Neutrophil (primary cell): ENCODE measurements at regions not wholly inside any gene's neighbourhood (a gene's known extent, or its start where the extent isn't known, plus 50 kb on each side); places are given as distances from the start of the nearest gene placed in this dataset.

Source experiments
- H3K27ac ChIP-seq: fragments of 200-600 bp; sonication (generic); 2 replicates; pipeline ENCODE4 v1.5.1; 2016; ENCODE audit warnings: mild to moderate bottlenecking, moderate library complexity
- H3K27me3 ChIP-seq: fragments of 200-600 bp; sonication (generic); 2 replicates; pipeline ENCODE4 v1.6.0; 2016; ENCODE audit warnings: mild to moderate bottlenecking
- H3K36me3 ChIP-seq: fragments of 200-600 bp; sonication (generic); 2 replicates; pipeline ENCODE4 v1.5.1; 2017
- H3K4me1 ChIP-seq, 2 experiments: fragments of 200-600 bp in 1 of 2; sonication (generic) in 1 of 2; 1 replicate in 1 of 2; 2 replicates in 1 of 2; pipeline versions ENCODE4 v1.5.1 to v1.6.1; 2013 to 2016; ENCODE audit warnings: low read depth in 1 of 2, low read length in 1 of 2, mild to moderate bottlenecking in 1 of 2, moderate library complexity in 1 of 2; ENCODE audit not compliant: control insufficient read depth in 1 of 2, insufficient read depth in 1 of 2
- H3K4me3 ChIP-seq, 2 experiments: fragments of 200-600 bp in 1 of 2; sonication (generic) in 1 of 2; 1 replicate in 1 of 2; 2 replicates in 1 of 2; pipeline ENCODE4 v1.5.1; 2013 to 2016; ENCODE audit warnings: low read depth in 1 of 2, low read length in 1 of 2, mild to moderate bottlenecking in 1 of 2, moderate library complexity in 1 of 2
- H3K9me3 ChIP-seq: fragments of 200-600 bp; sonication (generic); 2 replicates; pipeline ENCODE4 v1.5.1; 2016
- CTCF ChIP-seq: fragments of 200-600 bp; sonication (generic); IDR thresholded peaks from 2 replicates; pipeline ENCODE4 v1.5.1; 2016; ENCODE audit warnings: antibody characterized with exemption

- Histone ChIP-seq H3K4me1 (no peaks in the 10 kb centered on the region), H3K36me3 (no peaks in the 10 kb centered on the region), H3K9me3 (no peaks in the 10 kb centered on the region), H3K4me3 (no peak overlapping the region), H3K27me3 (no peaks in the 10 kb centered on the region), H3K27ac (no peak overlapping the region)
- TF ChIP-seq CTCF = no peak
These were observed 520.8 kb upstream of the ADAMTS5 start for GRCh38 chr21:27487676-27488075.

GRCh38 chr21:27480841-27481261 lies 514.0 kb upstream of the ADAMTS5 start:
- Histone ChIP-seq H3K4me1 (no peaks in the 10 kb centered on the region), H3K27ac (no peak overlapping the region), H3K9me3 (no peaks in the 10 kb centered on the region), H3K4me3 (no peak overlapping the region), H3K27me3 (no peaks in the 10 kb centered on the region), H3K36me3 (no peaks in the 10 kb centered on the region)
- no peak for TF ChIP-seq CTCF

DNA sequence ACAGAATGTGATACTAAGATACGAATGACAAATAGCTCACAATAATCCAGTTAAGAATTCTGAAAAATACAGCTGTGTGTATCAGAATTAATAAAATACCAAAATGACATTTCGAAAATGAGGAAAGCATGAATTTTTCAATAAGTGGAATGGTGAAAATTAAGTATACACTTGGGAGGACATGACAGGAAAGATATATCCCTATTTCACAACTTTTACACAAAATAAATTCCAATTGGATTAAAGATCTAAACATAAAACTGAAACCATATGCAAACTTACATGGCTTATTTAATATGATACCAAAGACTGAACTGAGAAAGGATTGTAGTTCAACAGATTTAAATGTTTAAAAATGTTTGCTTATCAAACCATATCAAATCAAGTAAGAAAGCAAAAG lies 510.4 kb upstream of the ADAMTS5 start:
- Histone ChIP-seq H3K27me3 (no peaks in the 10 kb centered on the region), H3K9me3 (no peaks in the 10 kb centered on the region), H3K4me1 (no peaks in the 10 kb centered on the region), H3K27ac (no peak overlapping the region), H3K4me3 (no peak overlapping the region), H3K36me3 (no peaks in the 10 kb centered on the region)
- TF ChIP-seq CTCF = no peak

DNA sequence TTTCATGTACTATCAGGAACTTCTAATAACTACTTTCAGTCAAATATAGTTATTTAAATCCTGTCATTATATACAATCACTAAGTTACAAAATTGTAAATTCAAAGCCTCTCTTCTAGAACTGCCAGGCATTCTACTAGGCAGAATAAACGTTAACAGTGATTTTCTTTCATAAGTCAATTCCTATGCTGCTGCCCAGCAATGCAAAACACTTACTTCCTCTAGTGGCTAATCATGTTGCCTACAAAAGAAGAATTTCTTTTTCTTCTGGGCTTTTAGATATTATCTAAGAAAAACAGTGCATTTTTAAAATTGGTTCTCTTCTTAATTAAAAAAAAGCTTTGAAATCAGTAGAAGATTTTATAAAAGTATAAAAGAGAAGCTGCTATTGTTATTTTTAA lies 509.8 kb upstream of the ADAMTS5 start:
- H3K36me3 ChIP-seq = no peaks in the 10 kb centered on the region
- H3K27me3 ChIP-seq = no peaks in the 10 kb centered on the region
- H3K27ac ChIP-seq = no peak overlapping the region
- no peak for TF ChIP-seq CTCF
- H3K4me3 ChIP-seq = no peak overlapping the region
- H3K4me1 ChIP-seq = no peaks in the 10 kb centered on the region
- no peaks in the 10 kb centered on the region for H3K9me3 ChIP-seq

DNA sequence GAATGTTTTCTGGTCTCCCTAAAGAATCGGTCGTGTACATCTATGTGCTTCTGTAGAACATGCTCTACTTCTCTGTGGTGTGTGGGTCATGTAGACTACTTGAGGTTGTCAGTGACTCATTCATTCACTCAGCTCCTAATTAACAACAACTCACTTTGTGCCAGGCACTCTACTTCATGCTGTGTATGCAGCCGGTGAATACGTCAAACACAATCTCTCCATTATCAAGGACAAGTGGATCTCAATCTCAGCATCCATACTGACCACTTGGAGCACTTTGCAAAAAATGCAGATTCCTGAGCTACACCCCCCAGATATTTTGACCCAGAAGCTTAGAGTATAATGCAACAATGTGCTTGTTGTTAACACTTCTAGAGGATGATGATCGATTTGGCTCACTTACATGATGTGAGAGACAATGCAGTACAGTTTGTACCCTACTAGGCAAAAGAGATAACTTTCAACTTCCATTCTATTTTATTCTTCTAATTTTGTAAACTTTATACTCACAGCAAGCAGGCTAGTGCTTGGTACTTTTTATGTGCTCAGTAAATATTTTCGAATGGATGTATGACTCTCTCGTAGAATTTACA lies 508.6 kb upstream of the ADAMTS5 start:
- Histone ChIP-seq H3K9me3 (no peaks in the 10 kb centered on the region), H3K36me3 (no peaks in the 10 kb centered on the region), H3K27ac (no peak overlapping the region), H3K4me3 (no peak overlapping the region), H3K27me3 (no peaks in the 10 kb centered on the region), H3K4me1 (no peaks in the 10 kb centered on the region)
- TF ChIP-seq CTCF = no peak

DNA sequence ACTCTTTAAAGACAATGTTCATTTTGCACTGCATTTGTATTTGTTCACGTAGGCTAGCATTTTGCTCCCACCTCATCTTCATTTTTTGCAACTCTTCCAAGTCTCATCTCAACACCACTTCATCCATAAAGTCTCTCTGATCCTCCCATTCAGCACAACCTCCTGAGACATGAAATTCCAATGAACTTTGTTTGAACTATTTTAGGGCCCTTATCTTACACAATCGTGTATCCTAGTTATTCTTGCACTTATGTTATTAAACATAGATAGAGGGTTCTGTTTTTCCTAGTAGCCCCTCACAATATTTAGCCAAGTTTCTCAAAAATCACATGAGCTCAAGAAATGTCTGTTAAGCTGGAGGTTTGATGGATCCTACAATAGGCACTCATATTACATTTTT lies 500.5 kb upstream of the ADAMTS5 start:
- Histone ChIP-seq H3K27me3 (no peaks in the 10 kb centered on the region), H3K9me3 (no peaks in the 10 kb centered on the region), H3K4me3 (no peak overlapping the region), H3K4me1 (no peaks in the 10 kb centered on the region), H3K36me3 (no peaks in the 10 kb centered on the region), H3K27ac (no peak overlapping the region)
- no peak for TF ChIP-seq CTCF
